Keratinocyte (primary cell): ENCODE measurements at regions not wholly inside any gene's neighbourhood (a gene's known extent, or its start where the extent isn't known, plus 50 kb on each side); places are given as distances from the start of the nearest gene placed in this dataset.

Experiments
- DNase-seq: peaks from one replicate; pipeline ENCODE4 v3.0.0-alpha.2; 2011; ENCODE audit warnings: low read depth, missing footprints, low spot score
- FAIRE-seq: peaks from 2 replicates; lab custom pipeline; 2011; peaks lifted over from hg19 to GRCh38; lab: Jason Lieb, UNC
- H2AFZ ChIP-seq: 2 replicates; pipeline ENCODE4 v1.6.0; 2012; ENCODE audit warnings: low read length, control low read depth, inconsistent platforms; ENCODE audit not compliant: control insufficient read depth
- H3K27ac ChIP-seq: 2 replicates; pipeline ENCODE4 v1.5.1; 2011; ENCODE audit warnings: low read length; ENCODE audit not compliant: control insufficient read depth, insufficient read depth
- H3K27me3 ChIP-seq: 3 replicates; pipeline ENCODE4 v1.6.0; 2011; ENCODE audit warnings: low read length; ENCODE audit not compliant: control insufficient read depth, insufficient read depth; ENCODE audit errors: extremely low read depth
- H3K36me3 ChIP-seq, 2 experiments: 2 replicates in 1 of 2; 3 replicates in 1 of 2; pipeline ENCODE4 v1.5.1; 2011; ENCODE audit warnings: low read length in 2 of 2, mild to moderate bottlenecking in 1 of 2; ENCODE audit not compliant: control insufficient read depth in 2 of 2, insufficient read depth in 2 of 2; ENCODE audit errors: extremely low read depth in 1 of 2
- H3K4me1 ChIP-seq: 3 replicates; pipeline ENCODE4 v1.5.1; 2011; ENCODE audit warnings: low read length; ENCODE audit not compliant: control insufficient read depth, insufficient read depth; ENCODE audit errors: extremely low read depth
- H3K4me2 ChIP-seq: 3 replicates; pipeline ENCODE4 v1.6.0; 2011; ENCODE audit warnings: low read depth, low read length; ENCODE audit not compliant: control insufficient read depth, insufficient read depth; ENCODE audit errors: extremely low read depth
- H3K4me3 ChIP-seq, 3 experiments: fragments of 200-600 bp in 1 of 3; sonication (generic) in 1 of 3; 2 replicates in 2 of 3; 3 replicates in 1 of 3; pipeline ENCODE4 v1.5.1; 2011 to 2016; ENCODE audit warnings: low read length in 3 of 3, mild to moderate bottlenecking in 3 of 3, control low read depth in 2 of 3, inconsistent platforms in 1 of 3, low read depth in 1 of 3, mixed read lengths in 1 of 3, mixed run types in 1 of 3, moderate library complexity in 1 of 3; ENCODE audit not compliant: control insufficient read depth in 2 of 3, insufficient read depth in 2 of 3; ENCODE audit errors: extremely low read depth in 1 of 3
- H3K79me2 ChIP-seq: 2 replicates; pipeline ENCODE4 v1.6.0; 2012; ENCODE audit warnings: low read length; ENCODE audit not compliant: control insufficient read depth, insufficient read depth
- H3K9ac ChIP-seq: 3 replicates; pipeline ENCODE4 v1.6.0; 2011; ENCODE audit warnings: low read length; ENCODE audit not compliant: control insufficient read depth, insufficient read depth; ENCODE audit errors: extremely low read depth
- H3K9me1 ChIP-seq: 3 replicates; pipeline ENCODE4 v1.6.0; 2011; ENCODE audit warnings: low read length; ENCODE audit not compliant: control insufficient read depth, insufficient read depth; ENCODE audit errors: extremely low read depth
- H3K9me3 ChIP-seq: 2 replicates; pipeline ENCODE4 v1.5.1; 2012; ENCODE audit warnings: low read depth, low read length; ENCODE audit not compliant: control insufficient read depth
- H4K20me1 ChIP-seq: 3 replicates; pipeline ENCODE4 v1.6.0; 2011; ENCODE audit warnings: low read length; ENCODE audit not compliant: control insufficient read depth, insufficient read depth; ENCODE audit errors: extremely low read depth
- EZH2 ChIP-seq: IDR thresholded peaks from one replicate; pipeline ENCODE4 v1.6.1; 2012; ENCODE audit warnings: inconsistent platforms, mild to moderate bottlenecking, low read length, moderate library complexity
- dilution Hi-C: fragments of 300-500 bp; cut with MboI; formaldehyde crosslinking; loops from one replicate; pipeline ENCODE4 v1.7.0; 2020; ENCODE audit warnings: low sequenced_read_pairs; ENCODE audit not compliant: extremely low pct_ligation_motif_present
- TF ChIP-seq, protein P1 (sequence below), 3 experiments: IDR thresholded peaks in 1 of 3; conservative IDR thresholded peaks in 1 of 3; optimal IDR thresholded peaks in 1 of 3; 2 replicates in 2 of 3; 3 replicates in 1 of 3; pipeline versions ENCODE3 to v1.5.1; 2011; ENCODE audit warnings: low read length in 3 of 3, mild to moderate bottlenecking in 3 of 3, moderate library complexity in 2 of 3, control low read depth in 1 of 3, inconsistent platforms in 1 of 3; ENCODE audit not compliant: insufficient read depth in 2 of 3; ENCODE audit errors: extremely low read depth in 1 of 3

DNA sequence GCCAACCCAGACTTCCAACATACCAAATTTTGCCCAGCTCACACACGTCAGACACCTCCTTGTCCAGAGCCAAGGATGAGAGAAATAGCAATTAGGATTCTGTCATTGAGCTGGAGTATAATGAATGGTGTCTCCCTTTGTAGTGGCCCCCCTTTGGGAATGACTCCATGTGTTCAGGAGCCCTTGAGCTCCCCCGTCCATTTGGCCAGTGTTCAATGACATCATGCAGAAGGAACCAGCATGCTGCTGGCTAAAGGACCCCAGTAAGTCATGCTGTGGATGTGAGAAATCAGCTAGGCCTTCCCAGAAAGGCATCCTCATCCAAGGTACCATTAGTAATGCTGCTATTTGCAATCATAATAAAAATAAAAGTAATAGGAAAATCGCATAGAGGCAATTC, 158.8 kb upstream of the SRRM4 start:
- no peaks in the 10 kb centered on the region for H3K9me1 ChIP-seq
- DNase-seq: no peak
- no peak for FAIRE-seq
- H4K20me1 ChIP-seq: no peaks in the 10 kb centered on the region
- no peak overlapping the region for H3K4me3 ChIP-seq
- dilution Hi-C loops: no loop called here
- no peaks in the 10 kb centered on the region for H3K9me3 ChIP-seq
- TF ChIP-seq, protein P1, sequence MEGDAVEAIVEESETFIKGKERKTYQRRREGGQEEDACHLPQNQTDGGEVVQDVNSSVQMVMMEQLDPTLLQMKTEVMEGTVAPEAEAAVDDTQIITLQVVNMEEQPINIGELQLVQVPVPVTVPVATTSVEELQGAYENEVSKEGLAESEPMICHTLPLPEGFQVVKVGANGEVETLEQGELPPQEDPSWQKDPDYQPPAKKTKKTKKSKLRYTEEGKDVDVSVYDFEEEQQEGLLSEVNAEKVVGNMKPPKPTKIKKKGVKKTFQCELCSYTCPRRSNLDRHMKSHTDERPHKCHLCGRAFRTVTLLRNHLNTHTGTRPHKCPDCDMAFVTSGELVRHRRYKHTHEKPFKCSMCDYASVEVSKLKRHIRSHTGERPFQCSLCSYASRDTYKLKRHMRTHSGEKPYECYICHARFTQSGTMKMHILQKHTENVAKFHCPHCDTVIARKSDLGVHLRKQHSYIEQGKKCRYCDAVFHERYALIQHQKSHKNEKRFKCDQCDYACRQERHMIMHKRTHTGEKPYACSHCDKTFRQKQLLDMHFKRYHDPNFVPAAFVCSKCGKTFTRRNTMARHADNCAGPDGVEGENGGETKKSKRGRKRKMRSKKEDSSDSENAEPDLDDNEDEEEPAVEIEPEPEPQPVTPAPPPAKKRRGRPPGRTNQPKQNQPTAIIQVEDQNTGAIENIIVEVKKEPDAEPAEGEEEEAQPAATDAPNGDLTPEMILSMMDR (optimal IDR thresholded peaks at IDR 0.05 in 1 of 3, IDR thresholded peaks at IDR 0.05 in 1 of 3, conservative IDR thresholded peaks at IDR 0.05 in 1 of 3; ENCODE audit: extremely low read depth in 1 of 3, insufficient read depth in 2 of 3, low read length in 3 of 3): no peak
- no peak for TF ChIP-seq EZH2
- H3K36me3 ChIP-seq: no peaks in the 10 kb centered on the region
- H3K27ac ChIP-seq: no peak overlapping the region
- no peaks in the 10 kb centered on the region for H3K4me1 ChIP-seq
- no peaks in the 10 kb centered on the region for H3K79me2 ChIP-seq
- no peak overlapping the region for H2AFZ ChIP-seq
- H3K27me3 ChIP-seq: no peaks in the 10 kb centered on the region
- no peak overlapping the region for H3K9ac ChIP-seq
- no peak overlapping the region for H3K4me2 ChIP-seq

DNA sequence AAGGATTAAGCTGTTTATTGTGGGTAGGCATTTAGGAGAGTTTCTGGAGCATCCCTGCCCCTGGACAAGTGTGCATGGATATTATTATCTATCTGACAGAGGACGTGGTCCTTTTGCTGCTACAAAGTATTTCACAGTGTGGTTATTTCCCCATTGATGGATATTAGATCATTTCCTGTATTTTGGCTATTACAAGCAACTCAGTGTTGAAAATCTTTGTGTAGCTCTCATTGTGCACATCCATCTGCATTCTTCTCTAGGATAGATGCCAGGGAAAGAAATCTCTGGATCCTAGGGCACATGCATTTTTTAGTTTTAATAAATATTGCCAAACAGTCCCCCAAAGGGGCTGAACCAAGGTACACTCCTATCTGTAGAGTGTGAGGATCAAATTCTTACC, 154.3 kb upstream of the SRRM4 start:
- H3K9ac ChIP-seq: no peak overlapping the region
- no peak for TF ChIP-seq EZH2
- no peaks in the 10 kb centered on the region for H3K4me1 ChIP-seq
- no peaks in the 10 kb centered on the region for H3K36me3 ChIP-seq
- H3K9me1 ChIP-seq: no peaks in the 10 kb centered on the region
- no peak overlapping the region for H2AFZ ChIP-seq
- no peak for FAIRE-seq
- DNase-seq: no peak
- no peaks in the 10 kb centered on the region for H4K20me1 ChIP-seq
- no peaks in the 10 kb centered on the region for H3K27me3 ChIP-seq
- H3K9me3 ChIP-seq: no peaks in the 10 kb centered on the region
- H3K27ac ChIP-seq: no peak overlapping the region
- H3K4me3 ChIP-seq: no peak overlapping the region
- no peaks in the 10 kb centered on the region for H3K79me2 ChIP-seq
- H3K4me2 ChIP-seq: no peak overlapping the region
- dilution Hi-C loops: no loop called here

DNA sequence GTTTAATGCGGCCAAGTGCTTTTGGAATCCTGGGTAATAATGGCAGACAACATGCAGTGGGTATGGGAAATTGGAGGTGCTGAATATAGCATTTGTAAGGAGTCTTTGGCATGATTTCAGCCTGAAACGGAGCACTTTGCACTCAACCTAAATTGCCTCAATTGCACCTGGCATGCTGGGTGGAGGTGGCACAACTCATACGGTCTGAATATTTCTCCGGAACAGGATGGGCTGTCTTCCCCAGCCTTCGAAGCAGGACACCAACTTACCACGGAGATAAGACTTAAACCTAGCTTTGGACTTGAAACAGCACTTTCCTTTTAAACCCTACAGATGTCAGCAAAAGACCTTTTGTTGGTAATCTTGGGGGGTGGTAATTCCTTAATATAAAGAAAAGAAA, 153.7 kb upstream of the SRRM4 start:
- TF ChIP-seq, protein P1 (optimal IDR thresholded peaks at IDR 0.05 in 1 of 3, IDR thresholded peaks at IDR 0.05 in 1 of 3, conservative IDR thresholded peaks at IDR 0.05 in 1 of 3; ENCODE audit: extremely low read depth in 1 of 3, insufficient read depth in 2 of 3, low read length in 3 of 3): no peak
- no peak for TF ChIP-seq EZH2
- no peak for FAIRE-seq
- Histone ChIP-seq H3K4me2 (no peak overlapping the region), H3K9me3 (no peaks in the 10 kb centered on the region), H3K9me1 (no peaks in the 10 kb centered on the region), H3K27me3 (no peaks in the 10 kb centered on the region), H3K79me2 (no peaks in the 10 kb centered on the region), H3K4me1 (no peaks in the 10 kb centered on the region), H2AFZ (no peak overlapping the region), H4K20me1 (no peaks in the 10 kb centered on the region), H3K9ac (no peak overlapping the region), H3K36me3 (no peaks in the 10 kb centered on the region), H3K27ac (no peak overlapping the region), H3K4me3 (no peak overlapping the region)
- no peak for DNase-seq
- dilution Hi-C loops: no loop called here
